BLaER1 treated with 17β-estradiol and CSF1 and Interleukin-3, amounts not matched to agents 10 nM and 100 nM (cell line): ENCODE measurements at regions not wholly inside any gene's neighbourhood (a gene's known extent, or its start where the extent isn't known, plus 50 kb on each side); places are given as distances from the start of the nearest gene placed in this dataset.

Experiments
- H3K27ac ChIP-seq, 11 experiments: shearing (Covaris generic); formaldehyde crosslinking; 2 replicates each; pipeline ENCODE4 v1.8.1; 2022
- H3K27me3 ChIP-seq, 11 experiments: shearing (Covaris generic); formaldehyde crosslinking; 2 replicates each; pipeline ENCODE4 v1.8.1; 2022
- H3K36me3 ChIP-seq, 11 experiments: shearing (Covaris generic); formaldehyde crosslinking; 2 replicates each; pipeline ENCODE4 v1.8.1; 2022
- H3K4me1 ChIP-seq, 10 experiments: shearing (Covaris generic); formaldehyde crosslinking; 2 replicates each; pipeline ENCODE4 v1.8.1; 2022
- H3K4me2 ChIP-seq, 11 experiments: shearing (Covaris generic); formaldehyde crosslinking; 2 replicates each; pipeline ENCODE4 v1.8.1; 2022
- H3K4me3 ChIP-seq, 10 experiments: shearing (Covaris generic); formaldehyde crosslinking; 2 replicates each; pipeline ENCODE4 v1.8.1; 2022
- H3K9ac ChIP-seq, 11 experiments: shearing (Covaris generic); formaldehyde crosslinking; 2 replicates each; pipeline ENCODE4 v1.8.1; 2022
- H3K9me3 ChIP-seq, 11 experiments: shearing (Covaris generic); formaldehyde crosslinking; replicated peaks in 1 of 11; 2 replicates each; pipeline ENCODE4 v1.8.1; 2022
- H4K20me1 ChIP-seq, 11 experiments: shearing (Covaris generic); formaldehyde crosslinking; 2 replicates each; pipeline ENCODE4 v1.8.1; 2022
- Cebpa-rat ChIP-seq, 11 experiments: shearing (Covaris generic); IDR thresholded peaks; 2 replicates each; pipeline ENCODE4 v1.8.1; 2022

GRCh38 chr17:77526259-77526711 is 385.5 kb downstream of the SEC14L1 start:
- Histone ChIP-seq H3K4me1 (peaks cover 5 to 27% (median 23%) of the 10 kb centered on the region in 10 experiments), H3K27me3 (peaks cover 5 to 36% (median 11%) of the 10 kb centered on the region in 11 experiments; a peak in 19 of 22 replicates), H3K36me3 (no peaks in the 10 kb centered on the region), H3K9ac (no peak overlapping the region), H3K9me3 (peaks cover 0 to 8% (median 0%) of the 10 kb centered on the region in 11 experiments; a peak in 5 of 22 replicates), H4K20me1 (no peaks in the 10 kb centered on the region; a peak in 1 of 22 replicates), H3K4me2 (peak overlapping the region in 1 of 11 experiments; percentile 97; a peak in 1 of 22 replicates), H3K27ac (no peak overlapping the region), H3K4me3 (no peak overlapping the region)
- no peak for TF ChIP-seq Cebpa-rat (IDR thresholded peaks at IDR 0.05)

- H3K9me3 ChIP-seq = peaks cover 0 to 8% (median 0%) of the 10 kb centered on the region in 11 experiments; a peak in 5 of 22 replicates
- H3K36me3 ChIP-seq = no peaks in the 10 kb centered on the region
- H3K27ac ChIP-seq = no peak overlapping the region
- peaks cover 5 to 36% (median 11%) of the 10 kb centered on the region in 11 experiments; a peak in 19 of 22 replicates for H3K27me3 ChIP-seq
- H3K4me1 ChIP-seq = peaks cover 5 to 27% (median 23%) of the 10 kb centered on the region in 10 experiments
- no peak overlapping the region for H3K9ac ChIP-seq
- H3K4me2 ChIP-seq = peak overlapping the region in 7 of 11 experiments; percentile 85 to 97 (median 96); a peak in 13 of 22 replicates
- no peak overlapping the region for H3K4me3 ChIP-seq
- no peaks in the 10 kb centered on the region; a peak in 1 of 22 replicates for H4K20me1 ChIP-seq
- TF ChIP-seq Cebpa-rat (IDR thresholded peaks at IDR 0.05) = no peak
Observed at GRCh38 chr17:77526728-77527350, 386.1 kb downstream of the SEC14L1 start.

GRCh38 chr17:77527409-77527808 is 386.6 kb downstream of the SEC14L1 start:
- peak overlapping the region in 1 of 10 experiments; percentile 63; a peak in 2 of 20 replicates for H3K4me3 ChIP-seq

GRCh38 chr17:77527836-77528505 is 387.2 kb downstream of the SEC14L1 start:
- Histone ChIP-seq H3K4me1 (peaks cover 5 to 27% (median 23%) of the 10 kb centered on the region in 10 experiments), H3K36me3 (no peaks in the 10 kb centered on the region), H3K27me3 (peaks cover 5 to 36% (median 11%) of the 10 kb centered on the region in 11 experiments; a peak in 19 of 22 replicates), H3K9me3 (peaks cover 0 to 8% (median 0%) of the 10 kb centered on the region in 11 experiments; a peak in 5 of 22 replicates), H3K4me2 (peak overlapping the region; percentile 85 to 99 (median 96)), H3K9ac (peak overlapping the region in 9 of 11 experiments; percentile 21 to 79 (median 72); a peak in 15 of 22 replicates), H3K27ac (peak overlapping the region in 7 of 11 experiments; percentile 48 to 69 (median 60); a peak in 12 of 22 replicates), H4K20me1 (no peaks in the 10 kb centered on the region; a peak in 1 of 22 replicates), H3K4me3 (peak overlapping the region; percentile 32 to 73 (median 62); a peak in 19 of 20 replicates)
- TF ChIP-seq Cebpa-rat (IDR thresholded peaks at IDR 0.05) = no peak

More at GRCh38 chr17:77527409-77527808, 386.6 kb downstream of the SEC14L1 start:
- H3K27me3 ChIP-seq = peaks cover 5 to 36% (median 11%) of the 10 kb centered on the region in 11 experiments; a peak in 19 of 22 replicates
- peak overlapping the region in 4 of 11 experiments; percentile 72 to 79 (median 78); a peak in 6 of 22 replicates for H3K9ac ChIP-seq
- no peak overlapping the region; a peak in 1 of 22 replicates for H3K27ac ChIP-seq
- no peak for TF ChIP-seq Cebpa-rat (IDR thresholded peaks at IDR 0.05)
- peaks cover 5 to 27% (median 23%) of the 10 kb centered on the region in 10 experiments for H3K4me1 ChIP-seq
- H3K36me3 ChIP-seq = no peaks in the 10 kb centered on the region
- H3K9me3 ChIP-seq = peaks cover 0 to 8% (median 0%) of the 10 kb centered on the region in 11 experiments; a peak in 5 of 22 replicates
- no peaks in the 10 kb centered on the region; a peak in 1 of 22 replicates for H4K20me1 ChIP-seq
- H3K4me2 ChIP-seq = peak overlapping the region; percentile 85 to 99 (median 96); a peak in 21 of 22 replicates

- TF ChIP-seq Cebpa-rat (IDR thresholded peaks at IDR 0.05) = no peak
Observed at GRCh38 chr17:77528516-77529327, 388.0 kb downstream of the SEC14L1 start.

GRCh38 chr17:77529328-77529650 is 388.5 kb downstream of the SEC14L1 start:
- Histone ChIP-seq H3K4me1 (peaks cover 5 to 27% (median 23%) of the 10 kb centered on the region in 10 experiments), H3K9me3 (peaks cover 7 to 17% (median 10%) of the 10 kb centered on the region in 11 experiments), H3K9ac (peak overlapping the region in 4 of 11 experiments; percentile 72 to 79 (median 78); a peak in 7 of 22 replicates), H4K20me1 (no peaks in the 10 kb centered on the region; a peak in 1 of 22 replicates), H3K27ac (no peak overlapping the region), H3K27me3 (peaks cover 5 to 36% (median 11%) of the 10 kb centered on the region in 11 experiments; a peak in 19 of 22 replicates), H3K36me3 (no peaks in the 10 kb centered on the region; a peak in 1 of 22 replicates), H3K4me3 (peak overlapping the region in 7 of 10 experiments; percentile 60 to 73 (median 63); a peak in 11 of 20 replicates), H3K4me2 (peak overlapping the region; percentile 85 to 99 (median 96))
- TF ChIP-seq Cebpa-rat (IDR thresholded peaks at IDR 0.05) = no peak

More at GRCh38 chr17:77528516-77529327, 388.0 kb downstream of the SEC14L1 start:
- Histone ChIP-seq H3K4me3 (peak overlapping the region; percentile 32 to 73 (median 62)), H3K27ac (peak overlapping the region in 7 of 11 experiments; percentile 48 to 69 (median 60); a peak in 12 of 22 replicates), H3K4me1 (peaks cover 5 to 27% (median 23%) of the 10 kb centered on the region in 10 experiments), H3K27me3 (peaks cover 5 to 36% (median 11%) of the 10 kb centered on the region in 11 experiments; a peak in 19 of 22 replicates), H3K9ac (peak overlapping the region in 9 of 11 experiments; percentile 21 to 79 (median 72); a peak in 15 of 22 replicates), H3K4me2 (peak overlapping the region; percentile 85 to 99 (median 96)), H4K20me1 (no peaks in the 10 kb centered on the region; a peak in 1 of 22 replicates), H3K36me3 (no peaks in the 10 kb centered on the region), H3K9me3 (peaks cover 1 to 12% (median 5%) of the 10 kb centered on the region in 11 experiments)

GRCh38 chr17:77530591-77530990 is 389.8 kb downstream of the SEC14L1 start:
- Histone ChIP-seq H3K9me3 (peaks cover 13 to 27% (median 16%) of the 10 kb centered on the region in 11 experiments), H4K20me1 (no peaks in the 10 kb centered on the region; a peak in 1 of 22 replicates), H3K4me3 (no peak overlapping the region), H3K4me1 (peaks cover 8 to 29% (median 25%) of the 10 kb centered on the region in 10 experiments), H3K36me3 (no peaks in the 10 kb centered on the region; a peak in 1 of 22 replicates), H3K9ac (no peak overlapping the region), H3K4me2 (no peak overlapping the region), H3K27me3 (peaks cover 5 to 36% (median 11%) of the 10 kb centered on the region in 11 experiments; a peak in 19 of 22 replicates), H3K27ac (no peak overlapping the region)
- no peak for TF ChIP-seq Cebpa-rat (IDR thresholded peaks at IDR 0.05)

GRCh38 chr17:77531002-77531401 is 390.2 kb downstream of the SEC14L1 start:
- Histone ChIP-seq H3K9ac (no peak overlapping the region), H3K4me1 (peaks cover 12 to 32% (median 26%) of the 10 kb centered on the region in 10 experiments), H3K9me3 (peaks cover 13 to 28% (median 16%) of the 10 kb centered on the region in 11 experiments), H3K4me3 (no peak overlapping the region), H3K4me2 (no peak overlapping the region), H3K36me3 (no peaks in the 10 kb centered on the region; a peak in 1 of 22 replicates), H3K27me3 (peaks cover 5 to 36% (median 11%) of the 10 kb centered on the region in 11 experiments; a peak in 19 of 22 replicates), H4K20me1 (no peaks in the 10 kb centered on the region; a peak in 1 of 22 replicates), H3K27ac (no peak overlapping the region)
- no peak for TF ChIP-seq Cebpa-rat (IDR thresholded peaks at IDR 0.05)
